ENCODE measurements at regions not wholly inside any gene's neighbourhood (a gene's known extent, or its start where the extent isn't known, plus 50 kb on each side); places are given as distances from the start of the nearest gene placed in this dataset.

- Histone ChIP-seq H3K27me3 (no peaks in the 10 kb centered on the region), H3K4me3 (no peak overlapping the region), H3K9ac (ENCODE audit: low read depth in 2 of 2, low read length in 2 of 2) (no peak overlapping the region), H3K27ac (no peak overlapping the region), H3K4me1 (no peaks in the 10 kb centered on the region), H3K36me3 (no peaks in the 10 kb centered on the region), H3K9me3 (no peaks in the 10 kb centered on the region)
- TF ChIP-seq CTCF (IDR thresholded peaks at IDR 0.05): no peak
- intact Hi-C loops (cut with DNase I): no loop called here
- peak; percentile 9 for DNase-seq
Observed at GRCh38 chr2:3112131-3112530, 265.5 kb downstream of the EIPR1 start.

GRCh38 chr2:3110994-3111666, 266.5 kb downstream of the EIPR1 start:
- TF ChIP-seq CTCF (IDR thresholded peaks at IDR 0.05): no peak
- Histone ChIP-seq H3K36me3 (no peaks in the 10 kb centered on the region), H3K27ac (no peak overlapping the region), H3K9me3 (no peaks in the 10 kb centered on the region), H3K4me1 (no peaks in the 10 kb centered on the region), H3K4me3 (no peak overlapping the region), H3K27me3 (no peaks in the 10 kb centered on the region), H3K9ac (ENCODE audit: low read depth in 2 of 2, low read length in 2 of 2) (no peak overlapping the region)
- peak; percentile 7 for DNase-seq
- intact Hi-C loops (cut with DNase I): no loop called here

GRCh38 chr2:3110555-3110954, 267.1 kb downstream of the EIPR1 start:
- intact Hi-C loops (cut with DNase I): no loop called here
- Histone ChIP-seq H3K27ac (no peak overlapping the region), H3K9me3 (no peaks in the 10 kb centered on the region), H3K27me3 (no peaks in the 10 kb centered on the region), H3K9ac (ENCODE audit: low read depth in 2 of 2, low read length in 2 of 2) (no peak overlapping the region), H3K4me3 (no peak overlapping the region), H3K4me1 (no peaks in the 10 kb centered on the region), H3K36me3 (no peaks in the 10 kb centered on the region)
- TF ChIP-seq CTCF (IDR thresholded peaks at IDR 0.05): no peak
- DNase-seq: no peak

GRCh38 chr2:3108710-3109702, 268.6 kb downstream of the EIPR1 start:
- no peaks in the 10 kb centered on the region for H3K27me3 ChIP-seq
- no peak overlapping the region for H3K9ac ChIP-seq (ENCODE audit: low read depth in 2 of 2, low read length in 2 of 2)
- no peaks in the 10 kb centered on the region for H3K36me3 ChIP-seq
- no peak overlapping the region for H3K4me3 ChIP-seq
- no peaks in the 10 kb centered on the region for H3K4me1 ChIP-seq
- H3K9me3 ChIP-seq: no peaks in the 10 kb centered on the region
- H3K27ac ChIP-seq: no peak overlapping the region
- intact Hi-C loops (cut with DNase I): no loop called here
- no peak for TF ChIP-seq CTCF (IDR thresholded peaks at IDR 0.05)
- DNase-seq: peak; percentile 14

- no peak for TF ChIP-seq CTCF (IDR thresholded peaks at IDR 0.05)
- Histone ChIP-seq H3K36me3 (no peaks in the 10 kb centered on the region), H3K4me3 (no peak overlapping the region), H3K9ac (ENCODE audit: low read depth in 2 of 2, low read length in 2 of 2) (no peak overlapping the region), H3K9me3 (no peaks in the 10 kb centered on the region), H3K4me1 (no peaks in the 10 kb centered on the region), H3K27me3 (no peaks in the 10 kb centered on the region), H3K27ac (no peak overlapping the region)
- DNase-seq: peak; percentile 14
- intact Hi-C loops (cut with DNase I): no loop called here
Observed at GRCh38 chr2:3108105-3108504, 269.5 kb downstream of the EIPR1 start.

Data from colonic mucosa (tissue), 4 donors.